Breast epithelium (tissue), 4 donors: ENCODE measurements at regions not wholly inside any gene's neighbourhood (a gene's known extent, or its start where the extent isn't known, plus 50 kb on each side); places are given as distances from the start of the nearest gene placed in this dataset.
"Not testable (repeated sequence)": the region's sequence is repeated elsewhere in the genome, so short reads cannot be mapped to it uniquely, and the experiment has no call there.

Source experiments
- DNase-seq, 2 donors: peaks; one replicate each; pipeline ENCODE4 v3.0.0-alpha.2; 2019; ENCODE audit warnings: low spot score in 2 of 2
- H3K27ac ChIP-seq, 2 donors: fragments of 200-600 bp; sonication (generic) in 1 of 2; one replicate each; pipeline ENCODE4 v1.5.1; 2016 to 2019; ENCODE audit warnings: mild to moderate bottlenecking in 1 of 2
- H3K27me3 ChIP-seq, 2 donors: fragments of 200-600 bp; sonication (generic) in 1 of 2; one replicate each; pipeline versions ENCODE4 v1.5.1 to v1.6.0; 2017 to 2019; ENCODE audit warnings: control low read depth in 1 of 2, mild to moderate bottlenecking in 1 of 2
- H3K36me3 ChIP-seq: fragments of 200-600 bp; one replicate; pipeline ENCODE4 v1.5.1; 2019
- H3K4me1 ChIP-seq, 2 donors: fragments of 200-600 bp; sonication (generic); one replicate each; pipeline ENCODE4 v1.5.1; 2016 to 2019; ENCODE audit warnings: control low read depth in 1 of 2
- H3K4me3 ChIP-seq, 3 donors: fragments of 200-600 bp; sonication (generic); 1 replicate in 2 of 3; 2 replicates in 1 of 3; pipeline ENCODE4 v1.5.1; 2016 to 2019; ENCODE audit warnings: mild to moderate bottlenecking in 3 of 3, moderate library complexity in 2 of 3
- H3K9me3 ChIP-seq, 2 donors: fragments of 200-600 bp; sonication (generic) in 1 of 2; one replicate each; pipeline ENCODE4 v1.5.1; 2016 to 2019; ENCODE audit warnings: control low read depth in 1 of 2
- POLR2A ChIP-seq: fragments of 450-650 bp; IDR thresholded peaks from one replicate; pipeline ENCODE4 v1.6.1; 2016; ENCODE audit warnings: antibody characterized with exemption, mild to moderate bottlenecking, moderate library complexity
- intact Hi-C: fragments of 100-400 bp; cut with DNase I; formaldehyde crosslinking; loops from one replicate; pipeline ENCODE4 v1.15.1; 2023; ENCODE audit warnings: low total_unique reads

DNA sequence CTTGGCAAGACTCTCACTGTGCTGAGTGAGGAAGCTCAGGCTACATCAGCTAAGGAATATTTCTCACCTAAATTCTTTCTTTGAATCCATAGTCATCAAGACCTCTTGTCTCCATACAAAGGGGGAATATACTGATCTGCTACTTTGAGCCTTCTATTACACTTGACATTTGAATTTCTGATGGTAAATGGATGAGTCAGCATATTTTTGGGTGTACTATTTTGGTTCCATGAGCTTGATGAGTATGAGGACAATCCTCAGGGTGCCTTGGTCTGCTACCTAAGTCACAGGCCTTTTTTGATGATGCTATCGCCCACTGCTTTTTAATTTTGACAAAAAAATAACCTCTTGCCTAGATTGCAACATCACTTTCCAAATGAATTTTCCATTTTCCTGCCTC, 415.7 kb downstream of the PPP1R2C start:
- no peak for TF ChIP-seq POLR2A
- intact Hi-C loops, result no loop called here
- H3K27ac ChIP-seq, result no peak overlapping the region

DNA sequence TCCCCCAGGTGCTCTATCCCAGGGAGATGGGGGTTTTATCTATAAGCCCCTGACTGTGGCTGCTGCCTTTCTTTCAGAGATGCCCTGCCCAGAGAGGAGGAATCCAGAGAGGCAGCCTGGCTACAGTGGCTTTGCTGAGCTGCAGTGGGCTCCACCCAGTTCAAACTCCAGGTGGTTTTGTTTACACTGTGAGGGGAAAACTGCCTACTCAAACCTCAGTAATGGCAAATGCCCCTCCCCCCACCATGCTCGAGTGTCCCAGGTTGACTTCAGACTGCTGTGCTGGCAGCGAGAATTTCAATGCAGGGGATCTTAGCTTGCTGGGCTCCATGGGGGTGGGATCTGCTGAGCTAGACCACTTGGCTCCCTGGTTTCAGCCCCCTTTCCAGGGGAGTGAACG, 419.6 kb upstream of the CASK start:
- peaks cover 0 to 25% of the 10 kb centered on the region in 2 donors for H3K9me3 ChIP-seq
- H3K27ac ChIP-seq, H3K27me3 ChIP-seq, DNase-seq, intact Hi-C loops, H3K36me3 ChIP-seq, H3K4me3 ChIP-seq, H3K4me1 ChIP-seq: not testable (repeated sequence)

More for the DNA sequence above, 415.7 kb downstream of the PPP1R2C start:
- no peak for DNase-seq
- Histone ChIP-seq H3K9me3 (no peaks in the 10 kb centered on the region), H3K4me1 (no peaks in the 10 kb centered on the region), H3K27me3 (peaks cover 0 to 5% of the 10 kb centered on the region in 2 donors), H3K36me3 (no peaks in the 10 kb centered on the region), H3K4me3 (no peak overlapping the region)
